K562 (cell line): ENCODE measurements at regions not wholly inside any gene's neighbourhood (a gene's known extent, or its start where the extent isn't known, plus 50 kb on each side); places are given as distances from the start of the nearest gene placed in this dataset.

Experiments used
- ATAC-seq: fragments of 200-7000 bp; cut with Tn5 transposase; 3 replicates; pipeline ENCODE4 v1.9.1; 2020; ENCODE audit warnings: moderate library complexity
- BruUV-seq: library from RNA; stranded (reverse); fragments of 400-500 nt; replicated peaks from 2 replicates; lab custom pipeline; 2021; lab: Mats Ljungman, UMichigan
- CTCF ChIA-PET: fragments of 300-600 bp; formaldehyde crosslinking; extraction: SDS; loops from one replicate; lab custom pipeline; 2021; ENCODE audit warnings: low intra/inter-chr PET ratio; lab: Yijun Ruan, JAX
- POLR2A ChIA-PET: fragments of 300-600, 350-650 bp; sonication (Branson Sonifier 250); formaldehyde crosslinking; extraction: SDS; loops from one replicate; lab custom pipeline; 2021; ENCODE audit warnings: antibody characterized with exemption, inconsistent platforms; lab: Yijun Ruan, JAX
- DNase-seq, 4 experiments: peaks; one replicate each; pipeline versions ENCODE4 v3.0.0 to v3.0.0-alpha.2; 2011 to 2018; ENCODE audit warnings: low spot score in 3 of 4, mixed read lengths in 3 of 4; ENCODE audit errors: extremely low read depth in 1 of 4
- FAIRE-seq: peaks from 2 replicates; lab custom pipeline; 2011; peaks lifted over from hg19 to GRCh38; lab: Jason Lieb, UNC
- H2AFZ ChIP-seq: 2 replicates; pipeline ENCODE4 v1.6.0; 2011; ENCODE audit warnings: low read depth, low read length, control low read depth, inconsistent platforms
- H3K27ac ChIP-seq: fragments of 200-600 bp; 3 replicates; pipeline ENCODE4 v1.8.0; 2011; ENCODE audit warnings: low read depth, mild to moderate bottlenecking, control low read depth, inconsistent platforms, low read length, moderate library complexity, mixed read lengths; ENCODE audit errors: extremely low read depth
- H3K27me3 ChIP-seq, 2 experiments: fragments of 300-600 bp in 1 of 2; 2 replicates in 1 of 2; 3 replicates in 1 of 2; pipeline versions ENCODE4 v1.6.0 to v1.8.0; 2011; ENCODE audit warnings: inconsistent platforms in 2 of 2, low read length in 2 of 2, mild to moderate bottlenecking in 1 of 2, mixed read lengths in 1 of 2, moderate library complexity in 1 of 2; ENCODE audit not compliant: control insufficient read depth in 2 of 2, insufficient read depth in 2 of 2
- H3K36me3 ChIP-seq: fragments of 300-600 bp; 3 replicates; pipeline ENCODE4 v1.8.0; 2011; ENCODE audit warnings: mild to moderate bottlenecking, low read length, inconsistent platforms; ENCODE audit not compliant: control insufficient read depth, insufficient read depth
- H3K4me1 ChIP-seq, 2 experiments: fragments of 200-600 bp in 1 of 2; replicated peaks in 1 of 2; 2 replicates in 1 of 2; 3 replicates in 1 of 2; pipeline versions ENCODE4 v1.5.1 to v1.8.0; 2011; ENCODE audit warnings: inconsistent platforms in 2 of 2, low read length in 2 of 2, mild to moderate bottlenecking in 1 of 2, mixed read lengths in 1 of 2, moderate library complexity in 1 of 2; ENCODE audit not compliant: control insufficient read depth in 2 of 2, insufficient read depth in 2 of 2
- H3K4me2 ChIP-seq: 2 replicates; pipeline ENCODE4 v1.6.1; 2011; ENCODE audit warnings: low read length, control low read depth, inconsistent platforms, mixed read lengths; ENCODE audit not compliant: insufficient read depth
- H3K4me3 ChIP-seq: fragments of 200-600 bp; sonication (generic), shearing (Covaris generic); 2 replicates; pipeline ENCODE4 v1.5.1; 2016; ENCODE audit warnings: control low read depth, inconsistent platforms
- H3K79me2 ChIP-seq: fragments of 200-600 bp; 3 replicates; pipeline ENCODE4 v1.8.0; 2011; ENCODE audit warnings: low read length, inconsistent platforms; ENCODE audit not compliant: control insufficient read depth, insufficient read depth
- H3K9ac ChIP-seq, 2 experiments: 2 replicates each; pipeline versions ENCODE4 v1.6.0 to v1.6.1; 2011; ENCODE audit warnings: low read depth in 2 of 2, low read length in 2 of 2, control low read depth in 1 of 2, inconsistent platforms in 1 of 2, mild to moderate bottlenecking in 1 of 2, mixed read lengths in 1 of 2; ENCODE audit not compliant: insufficient read depth in 1 of 2
- H3K9me1 ChIP-seq: one replicate; pipeline ENCODE4 v1.6.0; 2011; ENCODE audit warnings: inconsistent platforms, mild to moderate bottlenecking, low read length, moderate library complexity; ENCODE audit not compliant: control insufficient read depth, insufficient read depth
- H3K9me3 ChIP-seq: replicated peaks from 2 replicates; pipeline ENCODE4 v1.5.1; 2011; ENCODE audit warnings: low read depth, low read length, inconsistent platforms; ENCODE audit not compliant: control insufficient read depth, insufficient read depth
- H4K20me1 ChIP-seq: replicated peaks from 2 replicates; pipeline ENCODE4 v1.6.1; 2011; ENCODE audit warnings: low read length, inconsistent platforms, mixed read lengths; ENCODE audit not compliant: control insufficient read depth, insufficient read depth
- BHLHE40 ChIP-seq: IDR thresholded peaks from 2 replicates; pipeline ENCODE4 v1.6.1; 2011; ENCODE audit warnings: low read length, improper control_type of control experiment
- CAMTA2 ChIP-seq: fragments of 250-450 bp; sonication (Bioruptor Pico); conservative IDR thresholded peaks from 2 replicates; pipeline ENCODE4 v1.5.1; 2022
- CEBPG ChIP-seq, 3 experiments: fragments of 200-800 bp in 1 of 3; sonication (Bioruptor generic) in 1 of 3; sonication (generic) in 1 of 3; formaldehyde crosslinking in 1 of 3; IDR thresholded peaks in 2 of 3; conservative IDR thresholded peaks in 1 of 3; 2 replicates each; pipeline versions ENCODE4 v1.6.1 to v1.8.0; 2016 to 2022; ENCODE audit warnings: missing compliant biosample characterization in 2 of 3, missing genetic modification characterization in 2 of 3, mild to moderate bottlenecking in 1 of 3, missing genetic modification reagents in 1 of 3
- FOXP4 ChIP-seq: sonication (generic); formaldehyde crosslinking; IDR thresholded peaks from 2 replicates; pipeline ENCODE4 v1.8.0; 2022; ENCODE audit warnings: mild to moderate bottlenecking, missing genetic modification reagents, borderline replicate concordance
- HDAC3 ChIP-seq: fragments of 450-650 bp; IDR thresholded peaks from 2 replicates; pipeline ENCODE4 v1.6.1; 2018; ENCODE audit warnings: borderline replicate concordance, mild to moderate bottlenecking, moderate library complexity; ENCODE audit not compliant: partially characterized antibody
- HNRNPH1 ChIP-seq: fragments of 200-400 bp; formaldehyde crosslinking; optimal IDR thresholded peaks from 2 replicates; pipeline ENCODE3; 2017; ENCODE audit warnings: low read depth, mild to moderate bottlenecking, low read length, moderate library complexity
- MEIS2 ChIP-seq: fragments of 450-650 bp; IDR thresholded peaks from 2 replicates; pipeline ENCODE4 v1.6.1; 2014; ENCODE audit warnings: mild to moderate bottlenecking; ENCODE audit not compliant: partially characterized antibody
- ZBTB8A ChIP-seq: fragments of 450-650 bp; IDR thresholded peaks from 2 replicates; pipeline ENCODE4 v1.6.1; 2018; ENCODE audit warnings: mild to moderate bottlenecking, moderate library complexity; ENCODE audit not compliant: partially characterized antibody
- ZNF175 ChIP-seq: fragments of 200-800 bp; sonication (Bioruptor generic); IDR thresholded peaks from 2 replicates; pipeline ENCODE4 v1.6.1; 2016; ENCODE audit warnings: low read depth, mild to moderate bottlenecking, missing genetic modification characterization, missing compliant biosample characterization
- ZNF263 ChIP-seq: sonication (generic); formaldehyde crosslinking; IDR thresholded peaks from 2 replicates; pipeline ENCODE4 v1.8.0; 2022; ENCODE audit warnings: mild to moderate bottlenecking, missing genetic modification reagents, borderline replicate concordance
- WGBS: fragments of 100-300 bp; shearing (Covaris generic); methylation state at CpG from one replicate; pipeline ENCODE4 v1.1.6; 2016; ENCODE audit warnings: low coverage, mixed read lengths; ENCODE audit not compliant: insufficient coverage; ENCODE audit errors: missing lambda C conversion rate; 5-methylcytosine and 5-hydroxymethylcytosine counted together
- in situ Hi-C: fragments of 300-500 bp; cut with MboI; formaldehyde crosslinking; loops from 4 replicates; pipeline ENCODE4 v1.15.0; 2018; ENCODE audit warnings: inconsistent platforms, mixed read lengths
- intact Hi-C: fragments of 100-400 bp; cut with micrococcal nuclease; formaldehyde crosslinking; loops from 2 replicates; pipeline ENCODE4 v1.14.2; 2022
- TF ChIP-seq, protein P1 (sequence below): fragments of 250-450 bp; sonication (Bioruptor Pico); IDR thresholded peaks from 2 replicates; pipeline ENCODE4 v1.5.0; 2020; ENCODE audit warnings: mild to moderate bottlenecking, borderline replicate concordance

GRCh38 chr3:178396318-178396717, 139.9 kb upstream of the KCNMB2 start:
- H3K9me3 ChIP-seq: no peaks in the 10 kb centered on the region
- no TSS peak for BruUV-seq
- ChIA-PET POLR2A (no interaction called here), CTCF (no interaction called here)
- H3K9me1 ChIP-seq: no peaks in the 10 kb centered on the region
- H3K9ac ChIP-seq: no peak overlapping the region
- H3K4me3 ChIP-seq: no peak overlapping the region
- H4K20me1 ChIP-seq: no peaks in the 10 kb centered on the region
- no peak overlapping the region for H2AFZ ChIP-seq
- DNase-seq (no peak), ATAC-seq (no peak), FAIRE-seq (no peak)
- no peak overlapping the region for H3K27ac ChIP-seq
- no peaks in the 10 kb centered on the region for H3K36me3 ChIP-seq
- no peaks in the 10 kb centered on the region for H3K27me3 ChIP-seq
- TF ChIP-seq CAMTA2 (CRISPR knock-in tag) (no peak), BHLHE40 (no peak), ZNF263 (CRISPR knock-in tag) (no peak), CEBPG (CRISPR knock-in tag; IDR thresholded peaks at IDR 0.05) (no peak), CEBPG (tag; conservative IDR thresholded peaks at IDR 0.05 in 1 of 2, IDR thresholded peaks at IDR 0.05 in 1 of 2) (no peak), HDAC3 (no peak), HNRNPH1 (no peak), FOXP4 (CRISPR knock-in tag) (no peak), MEIS2 (no peak), ZBTB8A (no peak), ZNF175 (CRISPR knock-in tag) (no peak)
- TF ChIP-seq, protein P1, sequence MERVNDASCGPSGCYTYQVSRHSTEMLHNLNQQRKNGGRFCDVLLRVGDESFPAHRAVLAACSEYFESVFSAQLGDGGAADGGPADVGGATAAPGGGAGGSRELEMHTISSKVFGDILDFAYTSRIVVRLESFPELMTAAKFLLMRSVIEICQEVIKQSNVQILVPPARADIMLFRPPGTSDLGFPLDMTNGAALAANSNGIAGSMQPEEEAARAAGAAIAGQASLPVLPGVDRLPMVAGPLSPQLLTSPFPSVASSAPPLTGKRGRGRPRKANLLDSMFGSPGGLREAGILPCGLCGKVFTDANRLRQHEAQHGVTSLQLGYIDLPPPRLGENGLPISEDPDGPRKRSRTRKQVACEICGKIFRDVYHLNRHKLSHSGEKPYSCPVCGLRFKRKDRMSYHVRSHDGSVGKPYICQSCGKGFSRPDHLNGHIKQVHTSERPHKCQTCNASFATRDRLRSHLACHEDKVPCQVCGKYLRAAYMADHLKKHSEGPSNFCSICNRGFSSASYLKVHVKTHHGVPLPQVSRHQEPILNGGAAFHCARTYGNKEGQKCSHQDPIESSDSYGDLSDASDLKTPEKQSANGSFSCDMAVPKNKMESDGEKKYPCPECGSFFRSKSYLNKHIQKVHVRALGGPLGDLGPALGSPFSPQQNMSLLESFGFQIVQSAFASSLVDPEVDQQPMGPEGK (CRISPR knock-in tag): no peak
- in situ Hi-C loops: no loop called here
- WGBS: 7% methylated on average over 2 of the region's 2 CpGs
- no peaks in the 10 kb centered on the region for H3K4me1 ChIP-seq
- no peaks in the 10 kb centered on the region for H3K79me2 ChIP-seq
- intact Hi-C loops: no loop called here
- H3K4me2 ChIP-seq: no peak overlapping the region
